ENCODE measurements at regions not wholly inside any gene's neighbourhood (a gene's known extent, or its start where the extent isn't known, plus 50 kb on each side); places are given as distances from the start of the nearest gene placed in this dataset.

GRCh38 chr14:71629250-71629649, 303.0 kb upstream of the RGS6 start:
- no peak for TF ChIP-seq CTCF (IDR thresholded peaks at IDR 0.05; ENCODE audit: insufficient read depth, low read depth, low read length)
- TF ChIP-seq EZH2 (IDR thresholded peaks at IDR 0.05; ENCODE audit: insufficient read depth, low read length), result no peak
